SK-N-SH (cell line): ENCODE measurements at regions not wholly inside any gene's neighbourhood (a gene's known extent, or its start where the extent isn't known, plus 50 kb on each side); places are given as distances from the start of the nearest gene placed in this dataset.

Experiments
- CTCF ChIA-PET: fragments of 300-600, 350-600 bp; formaldehyde crosslinking; extraction: SDS; loops from one replicate; lab custom pipeline; 2021; lab: Yijun Ruan, JAX
- POLR2A ChIA-PET: fragments of 350-600 bp; sonication (Branson Sonifier 250); formaldehyde crosslinking; extraction: SDS; loops from one replicate; lab custom pipeline; 2020; ENCODE audit warnings: antibody characterized with exemption, inconsistent platforms; lab: Yijun Ruan, JAX
- DNase-seq: peaks from one replicate; pipeline ENCODE4 v3.0.0; 2012
- H2AFZ ChIP-seq: fragments of 200-600 bp; sonication (generic); 2 replicates; pipeline ENCODE4 v1.8.1; 2016; ENCODE audit warnings: antibody characterized with exemption, mild to moderate bottlenecking, low read depth
- H3F3A ChIP-seq: fragments of 200-600 bp; sonication (generic); replicated peaks from 2 replicates; pipeline ENCODE3; 2016; ENCODE audit warnings: antibody characterized with exemption, mild to moderate bottlenecking; ENCODE audit not compliant: insufficient read depth
- H3K27ac ChIP-seq, 2 experiments: fragments of 200-500 bp in 1 of 2; fragments of 200-600 bp in 1 of 2; sonication (Bioruptor generic) in 1 of 2; sonication (generic), shearing (Covaris generic) in 1 of 2; 2 replicates each; pipeline versions ENCODE4 v1.5.1 to v1.6.1; 2014 to 2016; ENCODE audit warnings: low read depth in 2 of 2, inconsistent platforms in 1 of 2, low read length in 1 of 2, mild to moderate bottlenecking in 1 of 2, mixed read lengths in 1 of 2
- H3K27me3 ChIP-seq: fragments of 200-600 bp; sonication (generic), shearing (Covaris generic); 2 replicates; pipeline ENCODE4 v1.6.1; 2016; ENCODE audit warnings: mixed run types; ENCODE audit not compliant: insufficient read depth
- H3K36me3 ChIP-seq, 2 experiments: fragments of 200-500 bp in 1 of 2; fragments of 200-600 bp in 1 of 2; sonication (Bioruptor generic) in 1 of 2; sonication (generic) in 1 of 2; replicated peaks in 1 of 2; 2 replicates each; pipeline versions ENCODE3 to v1.5.1; 2014 to 2016; ENCODE audit warnings: low read length in 1 of 2, mild to moderate bottlenecking in 1 of 2; ENCODE audit not compliant: insufficient read depth in 2 of 2, control insufficient read depth in 1 of 2
- H3K4me1 ChIP-seq, 2 experiments: fragments of 200-500 bp in 1 of 2; fragments of 200-600 bp in 1 of 2; sonication (Bioruptor generic) in 1 of 2; sonication (generic), shearing (Covaris generic) in 1 of 2; 2 replicates each; pipeline versions ENCODE4 v1.5.1 to v1.6.1; 2014 to 2016; ENCODE audit warnings: low read depth in 1 of 2, low read length in 1 of 2, mixed run types in 1 of 2; ENCODE audit not compliant: insufficient read depth in 2 of 2, control insufficient read depth in 1 of 2
- H3K4me2 ChIP-seq: fragments of 200-600 bp; sonication (generic), shearing (Covaris generic); 2 replicates; pipeline ENCODE4 v1.6.1; 2017; ENCODE audit warnings: mixed run types
- H3K4me3 ChIP-seq, 2 experiments: fragments of 200-500 bp in 1 of 2; fragments of 200-600 bp in 1 of 2; sonication (Bioruptor generic) in 1 of 2; sonication (generic), shearing (Covaris generic) in 1 of 2; 2 replicates each; pipeline versions ENCODE4 v1.5.1 to v1.8.1; 2014 to 2016; ENCODE audit warnings: low read depth in 2 of 2, inconsistent platforms in 1 of 2, low read length in 1 of 2, mild to moderate bottlenecking in 1 of 2, mixed read lengths in 1 of 2, moderate library complexity in 1 of 2
- H3K79me2 ChIP-seq: fragments of 200-600 bp; sonication (generic); 2 replicates; pipeline ENCODE4 v1.8.1; 2017; ENCODE audit warnings: mild to moderate bottlenecking; ENCODE audit not compliant: insufficient read depth
- H3K9ac ChIP-seq: fragments of 200-600 bp; sonication (generic); 2 replicates; pipeline ENCODE4 v1.6.1; 2017; ENCODE audit warnings: mixed run types
- H3K9me2 ChIP-seq: fragments of 200-600 bp; sonication (generic); 2 replicates; pipeline ENCODE4 v1.6.1; 2017; ENCODE audit warnings: mixed run types
- H3K9me3 ChIP-seq: fragments of 200-600 bp; sonication (generic); 2 replicates; pipeline ENCODE4 v1.6.1; 2017; ENCODE audit warnings: mixed run types, mild to moderate bottlenecking, moderate library complexity
- H4K20me1 ChIP-seq: fragments of 200-600 bp; sonication (generic); 2 replicates; pipeline ENCODE4 v1.6.1; 2017; ENCODE audit warnings: mild to moderate bottlenecking, mixed run types; ENCODE audit not compliant: insufficient read depth
- EP300 ChIP-seq, 2 experiments: IDR thresholded peaks; 2 replicates each; pipeline versions ENCODE4 v1.4.0 to v1.6.1; 2012; ENCODE audit warnings: borderline replicate concordance in 1 of 2, low read depth in 1 of 2, low read length in 1 of 2
- FOSL2 ChIP-seq: IDR thresholded peaks from 2 replicates; pipeline ENCODE4 v1.4.0; 2012; ENCODE audit warnings: low read depth, mild to moderate bottlenecking, moderate library complexity, borderline replicate concordance
- FOXJ3 ChIP-seq: sonication (generic); formaldehyde crosslinking; IDR thresholded peaks from 2 replicates; pipeline ENCODE4 v1.5.1; 2020; ENCODE audit warnings: mild to moderate bottlenecking, missing genetic modification reagents
- GABPA ChIP-seq: IDR thresholded peaks from 2 replicates; pipeline ENCODE4 v1.4.0; 2012; ENCODE audit warnings: low read depth, mild to moderate bottlenecking
- MEF2A ChIP-seq: IDR thresholded peaks from 2 replicates; pipeline ENCODE4 v1.4.0; 2012; ENCODE audit warnings: low read depth, borderline replicate concordance
- NRF1 ChIP-seq: IDR thresholded peaks from 2 replicates; pipeline ENCODE4 v1.6.1; 2012; ENCODE audit warnings: low read depth, mild to moderate bottlenecking, low read length
- PBX3 ChIP-seq: IDR thresholded peaks from 2 replicates; pipeline ENCODE4; 2012
- POLR2AphosphoS5 ChIP-seq: IDR thresholded peaks from 2 replicates; pipeline ENCODE4 v1.6.1; 2012; ENCODE audit warnings: low read depth, low read length
- RCOR1 ChIP-seq: fragments of 150-350 bp; IDR thresholded peaks from 2 replicates; pipeline ENCODE4 v1.6.1; 2017; ENCODE audit warnings: antibody characterized with exemption, low read length
- REST ChIP-seq: IDR thresholded peaks from 2 replicates; pipeline ENCODE4 v1.6.1; 2012; ENCODE audit warnings: mild to moderate bottlenecking, low read depth, low read length, moderate library complexity
- SIN3A ChIP-seq: IDR thresholded peaks from 2 replicates; pipeline ENCODE4 v1.6.1; 2012; ENCODE audit warnings: low read depth, mild to moderate bottlenecking, low read length, moderate library complexity, borderline replicate concordance
- TCF12 ChIP-seq: IDR thresholded peaks from 2 replicates; pipeline ENCODE4 v1.4.0; 2012
- TEAD4 ChIP-seq: IDR thresholded peaks from 2 replicates; pipeline ENCODE4 v1.4.0; 2012; ENCODE audit warnings: mild to moderate bottlenecking, borderline replicate concordance; ENCODE audit not compliant: insufficient read depth
- ZBTB33 ChIP-seq: IDR thresholded peaks from 2 replicates; pipeline ENCODE4 v1.4.0; 2012; ENCODE audit warnings: low read depth, borderline replicate concordance
- WGBS: methylation state at CpG from one replicate; pipeline ENCODE4 v1.1.6; 2017; ENCODE audit warnings: low lambda C conversion rate; 5-methylcytosine and 5-hydroxymethylcytosine counted together

- H3K9me2 ChIP-seq, result no peaks in the 10 kb centered on the region
- no peaks in the 10 kb centered on the region for H3K79me2 ChIP-seq
- no peak overlapping the region for H2AFZ ChIP-seq
- no peaks in the 10 kb centered on the region for H3F3A ChIP-seq
- no peak overlapping the region for H3K4me2 ChIP-seq
- no peak overlapping the region for H3K4me3 ChIP-seq
- no peak overlapping the region for H3K27ac ChIP-seq
- 18% methylated on average over 3 of the region's 3 CpGs for WGBS
- H3K9me3 ChIP-seq, result no peaks in the 10 kb centered on the region
- ChIA-PET CTCF (no interaction called here), POLR2A (no interaction called here)
- TF ChIP-seq RCOR1, result no peak
- TF ChIP-seq FOSL2, result no peak
- no peak for TF ChIP-seq FOXJ3 (CRISPR knock-in tag)
- TF ChIP-seq SIN3A, result no peak
- TF ChIP-seq REST, result no peak
- no peak for TF ChIP-seq POLR2AphosphoS5
- TF ChIP-seq EP300 (IDR thresholded peaks at IDR 0.05; ENCODE audit: borderline replicate concordance in 1 of 2, low read depth in 1 of 2, low read length in 1 of 2), result no peak
- no peak for TF ChIP-seq TCF12
- no peak for TF ChIP-seq GABPA
- no peaks in the 10 kb centered on the region for H4K20me1 ChIP-seq
- no peaks in the 10 kb centered on the region for H3K27me3 ChIP-seq
- no peak for DNase-seq
- H3K9ac ChIP-seq, result no peak overlapping the region
- H3K4me1 ChIP-seq, result no peaks in the 10 kb centered on the region
- no peaks in the 10 kb centered on the region for H3K36me3 ChIP-seq
Measured at GRCh38 chr4:35695003-35695402, 549.3 kb downstream of the ARAP2 start.

- no peaks in the 10 kb centered on the region for H3K27me3 ChIP-seq
- no peak overlapping the region for H3K27ac ChIP-seq
- H3F3A ChIP-seq, result no peaks in the 10 kb centered on the region
- no peak overlapping the region for H3K4me2 ChIP-seq
- WGBS, result 11% methylated on average over 2 of the region's 2 CpGs
- H3K9me2 ChIP-seq, result no peaks in the 10 kb centered on the region
- ChIA-PET CTCF (no interaction called here), POLR2A (no interaction called here)
- H4K20me1 ChIP-seq, result no peaks in the 10 kb centered on the region
- H3K4me1 ChIP-seq, result no peaks in the 10 kb centered on the region
- no peak overlapping the region for H3K9ac ChIP-seq
- H3K79me2 ChIP-seq, result no peaks in the 10 kb centered on the region
- no peak overlapping the region for H3K4me3 ChIP-seq
- no peak overlapping the region for H2AFZ ChIP-seq
- DNase-seq, result no peak
- H3K36me3 ChIP-seq, result no peaks in the 10 kb centered on the region
- TF ChIP-seq RCOR1, result no peak
- no peak for TF ChIP-seq PBX3
- no peak for TF ChIP-seq ZBTB33
- TF ChIP-seq POLR2AphosphoS5, result no peak
- no peak for TF ChIP-seq TEAD4
- no peak for TF ChIP-seq MEF2A
- no peak for TF ChIP-seq TCF12
- TF ChIP-seq REST, result no peak
- no peak for TF ChIP-seq NRF1
- no peaks in the 10 kb centered on the region for H3K9me3 ChIP-seq
Measured at GRCh38 chr4:35695421-35695820, 548.9 kb downstream of the ARAP2 start.
